ENCODE measurements at regions not wholly inside any gene's neighbourhood (a gene's known extent, or its start where the extent isn't known, plus 50 kb on each side); places are given as distances from the start of the nearest gene placed in this dataset.

- TF ChIP-seq RELB (IDR thresholded peaks at IDR 0.05; ENCODE audit: low read depth) (no peak), RB1 (IDR thresholded peaks at IDR 0.05; ENCODE audit: borderline replicate concordance) (no peak), RFX5 (IDR thresholded peaks at IDR 0.05; ENCODE audit: low read depth, low read length) (no peak), ZBTB40 (IDR thresholded peaks at IDR 0.05; ENCODE audit: borderline replicate concordance) (no peak), NBN (IDR thresholded peaks at IDR 0.05) (no peak), SPI1 (IDR thresholded peaks at IDR 0.05; ENCODE audit: borderline replicate concordance, insufficient read depth, low read depth, low read length) (no peak), PAX8 (IDR thresholded peaks at IDR 0.05) (no peak)
Observed at GRCh38 chr5:133830911-133831310, 137.5 kb downstream of the C5orf15 start (continued).

GRCh38 chr5:133830281-133830680, 138.1 kb downstream of the C5orf15 start:
- intact Hi-C loops (cut with micrococcal nuclease; ENCODE audit: unreplicated experiment), result no loop called here
- no peak for FAIRE-seq

More at GRCh38 chr5:133830281-133830680, 138.1 kb downstream of the C5orf15 start:
- BruUV-seq (replicated peaks), result no TSS peak
- WGBS (ENCODE audit: insufficient coverage, insufficient replicate concordance, low lambda C conversion rate, missing lambda C conversion rate), result 84% methylated on average over 3 of the region's 3 CpGs
- no peak for DNase-seq (ENCODE audit: low read depth, low spot score)
- no peaks in the 10 kb centered on the region for H3K79me2 ChIP-seq (ENCODE audit: control insufficient read depth, insufficient read depth, low read length)
- ChIA-PET SMC1A (ENCODE audit: uncharacterized antibody, unreplicated experiment) (interaction anchor here (1.0 to 4.9 kb wide), 7 partner anchors 9 to 64 kb away, joined by 3 to 27 read pairs (median 9); no protein-coding TSS in a partner anchor), RAD21 (ENCODE audit: unreplicated experiment) (interaction anchor here (0.8 kb wide), 1 partner anchor 32 kb away, joined by 4 read pairs; no protein-coding TSS in a partner anchor), CTCF (interaction anchor here (1.0 to 2.5 kb wide), 4 partner anchors 9 to 209 kb away, joined by 3 to 12 read pairs (median 4); no protein-coding TSS in a partner anchor), POLR2A (interaction anchor here (1.2 to 1.5 kb wide), 2 partner anchors 18 to 29 kb away, joined by 3 read pairs; no protein-coding TSS in a partner anchor)
- H2AFZ ChIP-seq (ENCODE audit: control insufficient read depth, low read depth, low read length), result no peak overlapping the region
- H3K27me3 ChIP-seq (replicated peaks in 1 of 2; ENCODE audit: control insufficient read depth in 2 of 2, insufficient read depth in 2 of 2, low read length in 1 of 2), result no peaks in the 10 kb centered on the region
- H3K4me3 ChIP-seq, result no peak overlapping the region
- TF ChIP-seq ZNF207 (IDR thresholded peaks at IDR 0.05; ENCODE audit: borderline replicate concordance), result no peak
- no peak for TF ChIP-seq CREM (IDR thresholded peaks at IDR 0.05; ENCODE audit: low read depth)
- no peak for TF ChIP-seq TCF7 (IDR thresholded peaks at IDR 0.05; ENCODE audit: borderline replicate concordance)
- TF ChIP-seq NFXL1 (IDR thresholded peaks at IDR 0.05; ENCODE audit: borderline replicate concordance), result no peak
- TF ChIP-seq, protein P1, sequence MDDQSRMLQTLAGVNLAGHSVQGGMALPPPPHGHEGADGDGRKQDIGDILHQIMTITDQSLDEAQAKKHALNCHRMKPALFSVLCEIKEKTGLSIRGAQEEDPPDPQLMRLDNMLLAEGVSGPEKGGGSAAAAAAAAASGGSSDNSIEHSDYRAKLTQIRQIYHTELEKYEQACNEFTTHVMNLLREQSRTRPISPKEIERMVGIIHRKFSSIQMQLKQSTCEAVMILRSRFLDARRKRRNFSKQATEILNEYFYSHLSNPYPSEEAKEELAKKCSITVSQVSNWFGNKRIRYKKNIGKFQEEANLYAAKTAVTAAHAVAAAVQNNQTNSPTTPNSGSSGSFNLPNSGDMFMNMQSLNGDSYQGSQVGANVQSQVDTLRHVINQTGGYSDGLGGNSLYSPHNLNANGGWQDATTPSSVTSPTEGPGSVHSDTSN (IDR thresholded peaks at IDR 0.05; ENCODE audit: insufficient replicate concordance, low read depth, low read length), result no peak
- H3K27ac ChIP-seq (ENCODE audit: control insufficient read depth, insufficient read depth), result no peak overlapping the region
- H3K9me3 ChIP-seq (replicated peaks; ENCODE audit: control insufficient read depth, insufficient read depth, low read length), result no peaks in the 10 kb centered on the region; the same call in 2 of the 3 replicates
- no peaks in the 10 kb centered on the region for H3K36me3 ChIP-seq (ENCODE audit: control insufficient read depth in 2 of 2, insufficient read depth in 2 of 2, low read length in 1 of 2)
- in situ Hi-C loops (cut with MboI), result no loop called here
- ATAC-seq, result no peak
- H3K9ac ChIP-seq (ENCODE audit: control insufficient read depth, insufficient read depth, low read length), result no peak overlapping the region
- no peaks in the 10 kb centered on the region for H4K20me1 ChIP-seq (ENCODE audit: control insufficient read depth, insufficient read depth)
- no peak overlapping the region for H3K4me2 ChIP-seq (ENCODE audit: control insufficient read depth, insufficient read depth)
- peaks cover 16% of the 10 kb centered on the region for H3K4me1 ChIP-seq (ENCODE audit: control insufficient read depth, insufficient read depth, low read length)
